B cell (primary cell): ENCODE measurements at regions not wholly inside any gene's neighbourhood (a gene's known extent, or its start where the extent isn't known, plus 50 kb on each side); places are given as distances from the start of the nearest gene placed in this dataset.

Experiments
- ATAC-seq: fragments of 200-7000 bp; cut with Tn5 transposase; one replicate; pipeline ENCODE4 v1.10.0; 2021; ENCODE audit warnings: low read depth, mild to moderate bottlenecking, moderate number of reproducible peaks, moderate library complexity
- CTCF ChIA-PET: fragments of 350-600 bp; sonication (Branson Sonifier 250); formaldehyde crosslinking; loops from one replicate; lab custom pipeline; 2021; ENCODE audit warnings: antibody characterized with exemption, inconsistent platforms; lab: Charles Lee
- POLR2A ChIA-PET: fragments of 350-600 bp; sonication (Branson Sonifier 250); formaldehyde crosslinking; loops from one replicate; lab custom pipeline; 2021; ENCODE audit warnings: antibody characterized with exemption; lab: Charles Lee
- DNase-seq: peaks from one replicate; pipeline ENCODE4 v3.0.0; 2013
- H2AFZ ChIP-seq: 2 replicates; pipeline ENCODE4 v1.6.1; 2012; ENCODE audit warnings: mild to moderate bottlenecking, low read depth, low read length; ENCODE audit not compliant: insufficient read depth, poor library complexity, severe bottlenecking
- H3K27ac ChIP-seq, 2 donors: 1 replicate in 1 of 2; 2 replicates in 1 of 2; pipeline ENCODE4 v1.5.1; 2012 to 2013; ENCODE audit warnings: low read length in 2 of 2, mild to moderate bottlenecking in 2 of 2, moderate library complexity in 1 of 2
- H3K27me3 ChIP-seq, 4 experiments: fragments of 200-600 bp in 1 of 4; sonication (generic) in 1 of 4; replicated peaks in 1 of 4; 1 replicate in 2 of 4; 2 replicates in 2 of 4; pipeline versions ENCODE4 v1.6.1 to v1.7.0; 2013 to 2016; ENCODE audit warnings: low read length in 3 of 4, mild to moderate bottlenecking in 2 of 4, mixed read lengths in 1 of 4, moderate library complexity in 1 of 4; ENCODE audit not compliant: insufficient read depth in 4 of 4, control insufficient read depth in 3 of 4; ENCODE audit errors: control extremely low read depth in 1 of 4
- H3K36me3 ChIP-seq, 2 experiments: replicated peaks in 1 of 2; 1 replicate in 1 of 2; 2 replicates in 1 of 2; pipeline versions ENCODE4 v1.6.1 to v1.7.1; 2013; ENCODE audit warnings: low read length in 1 of 2; ENCODE audit not compliant: insufficient read depth in 2 of 2, control insufficient read depth in 1 of 2; ENCODE audit errors: control extremely low read depth in 1 of 2, extremely low read depth in 1 of 2
- H3K4me1 ChIP-seq, 2 donors: fragments of 200-600 bp in 1 of 2; sonication (generic) in 1 of 2; 1 replicate in 1 of 2; 2 replicates in 1 of 2; pipeline versions ENCODE4 v1.5.1 to v1.6.1; 2013 to 2017; ENCODE audit warnings: low read length in 2 of 2; ENCODE audit not compliant: control insufficient read depth in 2 of 2, insufficient read depth in 2 of 2
- H3K4me2 ChIP-seq: replicated peaks from 2 replicates; pipeline ENCODE3; 2012; ENCODE audit warnings: mild to moderate bottlenecking, low read depth, low read length; ENCODE audit not compliant: poor library complexity, severe bottlenecking
- H3K4me3 ChIP-seq, 5 experiments: fragments of 200-600 bp in 1 of 5; sonication (generic) in 1 of 5; 1 replicate in 3 of 5; 2 replicates in 2 of 5; pipeline versions ENCODE4 v1.5.1 to v1.7.0; 2011 to 2016; ENCODE audit warnings: low read length in 4 of 5, mild to moderate bottlenecking in 4 of 5, low read depth in 2 of 5, control low read depth in 1 of 5, moderate library complexity in 1 of 5; ENCODE audit not compliant: insufficient read depth in 1 of 5; ENCODE audit errors: control extremely low read depth in 1 of 5, extremely low read depth in 1 of 5
- H3K79me2 ChIP-seq: fragments of 200-600 bp; sonication (generic); one replicate; pipeline ENCODE4 v1.6.0; 2016; ENCODE audit warnings: low read length; ENCODE audit not compliant: control insufficient read depth, insufficient read depth
- H3K9ac ChIP-seq: fragments of 200-600 bp; sonication (generic); 2 replicates; pipeline ENCODE4 v1.6.1; 2017; ENCODE audit warnings: mild to moderate bottlenecking, low read length, moderate library complexity
- H3K9me3 ChIP-seq, 3 donors: one replicate each; pipeline versions ENCODE4 v1.6.1 to v1.7.1; 2013; ENCODE audit warnings: low read length in 2 of 3; ENCODE audit not compliant: control insufficient read depth in 2 of 3, insufficient read depth in 1 of 3; ENCODE audit errors: control extremely low read depth in 1 of 3
- H4K20me1 ChIP-seq: 2 replicates; pipeline ENCODE4 v1.6.0; 2012; ENCODE audit warnings: mild to moderate bottlenecking, low read length; ENCODE audit not compliant: insufficient read depth, control insufficient read depth, poor library complexity, severe bottlenecking
- H3K27ac Mint-ChIP-seq: one replicate; pipeline ENCODE4 v1.8.0; 2021; ENCODE audit warnings: mixed read lengths
- H3K27me3 Mint-ChIP-seq: one replicate; pipeline ENCODE4 v1.8.0; 2021; ENCODE audit warnings: mixed read lengths
- H3K4me1 Mint-ChIP-seq: one replicate; pipeline ENCODE4 v1.8.0; 2021; ENCODE audit warnings: mixed read lengths
- H3K4me3 Mint-ChIP-seq: one replicate; pipeline ENCODE4 v1.8.0; 2021; ENCODE audit warnings: mixed read lengths
- H3K9me3 Mint-ChIP-seq: one replicate; pipeline ENCODE4 v1.8.0; 2022; ENCODE audit warnings: mixed read lengths; ENCODE audit not compliant: insufficient read depth
- EZH2 ChIP-seq: IDR thresholded peaks from 2 replicates; pipeline ENCODE4 v1.6.1; 2012; ENCODE audit warnings: borderline replicate concordance, low read depth, mild to moderate bottlenecking, moderate library complexity, low read length; ENCODE audit not compliant: insufficient read depth, poor library complexity, severe bottlenecking
- WGBS: methylation state at CpG from one replicate; pipeline ENCODE4 v1.1.5; 2013; ENCODE audit warnings: missing lambda C conversion rate; ENCODE audit not compliant: insufficient coverage; 5-methylcytosine and 5-hydroxymethylcytosine counted together
- intact Hi-C: fragments of 100-400 bp; cut with micrococcal nuclease; formaldehyde crosslinking; loops from one replicate; pipeline ENCODE4 v1.10.0; 2022
- TF ChIP-seq, protein P1 (sequence below): fragments of 200-600 bp; IDR thresholded peaks from one replicate; pipeline ENCODE4 v1.8.0; 2022; ENCODE audit warnings: antibody characterized with exemption, mild to moderate bottlenecking

DNA sequence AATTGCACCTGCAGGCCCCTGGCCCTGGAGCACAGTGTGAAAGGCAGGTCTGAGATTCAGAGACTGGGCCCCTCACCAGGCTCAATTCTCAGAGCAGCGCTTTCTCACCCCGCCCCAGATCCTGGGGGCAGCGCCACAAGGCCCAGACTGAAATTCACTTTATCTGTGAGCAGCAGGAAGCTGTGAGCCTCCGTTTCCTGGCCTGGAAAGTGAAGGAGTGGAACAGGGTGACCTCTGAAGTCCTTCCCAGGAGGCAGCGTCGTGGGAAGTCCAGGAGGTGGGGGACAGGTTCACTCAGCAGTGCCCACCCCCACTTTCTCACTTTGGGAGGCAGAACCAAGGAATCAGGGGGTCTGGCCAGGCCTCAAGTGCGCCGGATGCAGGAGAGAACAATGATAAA, 235.4 kb downstream of the NDUFA10 start:
- intact Hi-C loops: no loop called here
- H3K4me3 ChIP-seq: no peak overlapping the region
- ChIA-PET POLR2A (no interaction called here), CTCF (no interaction called here)
- no peak for ATAC-seq
- no peak overlapping the region for H3K4me2 ChIP-seq
- Mint-ChIP-seq H3K4me1 (no peaks in the 10 kb centered on the region), H3K27me3 (peaks cover 10% of the 10 kb centered on the region), H3K4me3 (no peak overlapping the region), H3K9me3 (peaks cover 2% of the 10 kb centered on the region), H3K27ac (no peak overlapping the region)
- H3K4me1 ChIP-seq: no peaks in the 10 kb centered on the region
- peaks cover 0 to 7% (median 3%) of the 10 kb centered on the region in 3 donors for H3K9me3 ChIP-seq
- no peaks in the 10 kb centered on the region for H3K79me2 ChIP-seq
- TF ChIP-seq, protein P1, sequence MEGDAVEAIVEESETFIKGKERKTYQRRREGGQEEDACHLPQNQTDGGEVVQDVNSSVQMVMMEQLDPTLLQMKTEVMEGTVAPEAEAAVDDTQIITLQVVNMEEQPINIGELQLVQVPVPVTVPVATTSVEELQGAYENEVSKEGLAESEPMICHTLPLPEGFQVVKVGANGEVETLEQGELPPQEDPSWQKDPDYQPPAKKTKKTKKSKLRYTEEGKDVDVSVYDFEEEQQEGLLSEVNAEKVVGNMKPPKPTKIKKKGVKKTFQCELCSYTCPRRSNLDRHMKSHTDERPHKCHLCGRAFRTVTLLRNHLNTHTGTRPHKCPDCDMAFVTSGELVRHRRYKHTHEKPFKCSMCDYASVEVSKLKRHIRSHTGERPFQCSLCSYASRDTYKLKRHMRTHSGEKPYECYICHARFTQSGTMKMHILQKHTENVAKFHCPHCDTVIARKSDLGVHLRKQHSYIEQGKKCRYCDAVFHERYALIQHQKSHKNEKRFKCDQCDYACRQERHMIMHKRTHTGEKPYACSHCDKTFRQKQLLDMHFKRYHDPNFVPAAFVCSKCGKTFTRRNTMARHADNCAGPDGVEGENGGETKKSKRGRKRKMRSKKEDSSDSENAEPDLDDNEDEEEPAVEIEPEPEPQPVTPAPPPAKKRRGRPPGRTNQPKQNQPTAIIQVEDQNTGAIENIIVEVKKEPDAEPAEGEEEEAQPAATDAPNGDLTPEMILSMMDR: no peak
- no peak for TF ChIP-seq EZH2
- DNase-seq: no peak
- H3K36me3 ChIP-seq: no peaks in the 10 kb centered on the region
- no peaks in the 10 kb centered on the region for H4K20me1 ChIP-seq
- no peaks in the 10 kb centered on the region for H3K27me3 ChIP-seq
- no peak overlapping the region for H2AFZ ChIP-seq
- no peak overlapping the region for H3K27ac ChIP-seq
- 94% methylated on average over 5 of the region's 8 CpGs for WGBS
- H3K9ac ChIP-seq: no peak overlapping the region

DNA sequence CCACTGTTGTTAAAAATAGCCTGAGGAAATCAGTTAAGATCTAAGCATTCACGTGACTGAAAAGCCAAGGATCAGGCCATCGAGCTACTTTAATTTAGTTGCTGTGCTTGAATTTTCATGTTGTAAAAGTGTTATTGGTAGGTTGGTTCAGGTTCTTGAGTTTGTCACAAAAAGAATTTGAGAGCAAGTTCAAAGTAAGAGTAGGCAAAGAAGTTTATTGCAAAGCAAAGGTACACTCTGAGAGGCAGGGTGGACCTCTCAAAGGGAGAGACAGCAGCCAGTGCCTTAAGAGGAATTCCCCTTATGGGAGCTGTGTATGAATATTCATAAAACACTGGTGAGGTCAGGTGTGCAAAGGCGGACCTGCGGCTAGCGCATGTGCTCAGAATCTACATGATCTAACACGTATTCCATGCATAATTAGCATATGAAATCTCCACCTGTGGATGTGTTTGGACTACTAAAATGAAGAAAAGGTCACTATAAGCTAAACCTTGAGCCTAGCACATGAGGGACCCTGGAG, 236.5 kb downstream of the NDUFA10 start:
- ChIA-PET POLR2A (no interaction called here), CTCF (no interaction called here)
- DNase-seq: no peak
- Mint-ChIP-seq H3K27me3 (peaks cover 11% of the 10 kb centered on the region), H3K4me3 (no peak overlapping the region), H3K4me1 (no peaks in the 10 kb centered on the region), H3K27ac (no peak overlapping the region), H3K9me3 (peaks cover 2% of the 10 kb centered on the region)
- TF ChIP-seq EZH2: no peak
- TF ChIP-seq, protein P1: no peak
- H3K4me3 ChIP-seq: no peak overlapping the region
- H3K4me2 ChIP-seq: no peak overlapping the region
- H3K79me2 ChIP-seq: no peaks in the 10 kb centered on the region
- H3K4me1 ChIP-seq: no peaks in the 10 kb centered on the region
- no peaks in the 10 kb centered on the region for H3K36me3 ChIP-seq
- no peak overlapping the region for H3K9ac ChIP-seq
- no peaks in the 10 kb centered on the region for H4K20me1 ChIP-seq
- no peaks in the 10 kb centered on the region for H3K27me3 ChIP-seq
- peaks cover 0 to 7% (median 3%) of the 10 kb centered on the region in 3 donors for H3K9me3 ChIP-seq
- intact Hi-C loops: no loop called here
- no peak overlapping the region for H3K27ac ChIP-seq
- WGBS: 47% methylated on average over 2 of the region's 6 CpGs
- H2AFZ ChIP-seq: no peak overlapping the region
- ATAC-seq: no peak
